HEK293 (cell line): ENCODE measurements at regions not wholly inside any gene's neighbourhood (a gene's known extent, or its start where the extent isn't known, plus 50 kb on each side); places are given as distances from the start of the nearest gene placed in this dataset.
A peak's percentile ranks its signal among the peaks of the same experiment; 100 is the strongest.

ENCODE experiments used
- CTCF ChIA-PET: fragments of 350-600 bp; formaldehyde crosslinking; extraction: SDS; loops from one replicate; lab custom pipeline; 2021; ENCODE audit warnings: antibody characterized with exemption; lab: Yijun Ruan, JAX
- POLR2A ChIA-PET: fragments of 300-600 bp; formaldehyde crosslinking; extraction: SDS; loops from one replicate; lab custom pipeline; 2020; ENCODE audit warnings: antibody characterized with exemption, inconsistent platforms; lab: Yijun Ruan, JAX
- H3K27ac ChIP-seq: fragments of 200-500 bp; sonication (Bioruptor generic); 2 replicates; pipeline ENCODE4 v1.5.1; 2014; ENCODE audit warnings: low read depth, low read length, control low read depth, inconsistent platforms; ENCODE audit errors: extremely low read depth
- H3K36me3 ChIP-seq, 2 experiments: fragments of 200-500 bp in 1 of 2; sonication (Bioruptor generic) in 1 of 2; 1 replicate in 1 of 2; 2 replicates in 1 of 2; pipeline ENCODE4 v1.5.1; 2014 to 2017; ENCODE audit warnings: inconsistent platforms in 2 of 2, low read length in 2 of 2; ENCODE audit not compliant: control insufficient read depth in 2 of 2, insufficient read depth in 1 of 2
- H3K4me1 ChIP-seq: fragments of 200-500 bp; sonication (Bioruptor generic); 2 replicates; pipeline ENCODE4 v1.5.1; 2014; ENCODE audit warnings: mild to moderate bottlenecking, low read length, inconsistent platforms; ENCODE audit not compliant: control insufficient read depth, insufficient read depth
- H3K4me3 ChIP-seq: 2 replicates; pipeline ENCODE4 v1.5.1; 2011; ENCODE audit warnings: low read depth, mild to moderate bottlenecking, control low read depth, low read length, moderate library complexity
- H3K9me3 ChIP-seq: fragments of 200-500 bp; sonication (Bioruptor generic); 2 replicates; pipeline ENCODE4 v1.5.1; 2014; ENCODE audit warnings: low read depth, low read length, inconsistent platforms; ENCODE audit not compliant: control insufficient read depth, insufficient read depth
- BCL6B ChIP-seq: fragments of 450-650 bp; formaldehyde crosslinking; IDR thresholded peaks from 2 replicates; pipeline ENCODE4 v1.5.1; 2017; ENCODE audit warnings: missing biosample characterization, missing genetic modification characterization
- EGR2 ChIP-seq: fragments of 450-650 bp; formaldehyde crosslinking; IDR thresholded peaks from 2 replicates; pipeline ENCODE4 v1.5.1; 2016; ENCODE audit warnings: low read depth, missing biosample characterization, missing genetic modification characterization
- HOXC10 ChIP-seq: sonication (generic); formaldehyde crosslinking; IDR thresholded peaks from 2 replicates; pipeline ENCODE4 v1.8.1; 2023; ENCODE audit warnings: mild to moderate bottlenecking, missing genetic modification reagents
- KLF1 ChIP-seq: fragments of 450-650 bp; formaldehyde crosslinking; IDR thresholded peaks from 2 replicates; pipeline ENCODE4 v1.5.1; 2016; ENCODE audit warnings: missing biosample characterization, missing genetic modification characterization
- MEIS1 ChIP-seq: sonication (generic); formaldehyde crosslinking; IDR thresholded peaks from 2 replicates; pipeline ENCODE4 v1.8.1; 2022; ENCODE audit warnings: missing genetic modification reagents, mild to moderate bottlenecking, borderline replicate concordance
- PBX3 ChIP-seq: sonication (generic); formaldehyde crosslinking; IDR thresholded peaks from 2 replicates; pipeline ENCODE4 v1.8.1; 2022; ENCODE audit warnings: mild to moderate bottlenecking, moderate library complexity, missing genetic modification reagents
- PRDM1 ChIP-seq: fragments of 450-650 bp; formaldehyde crosslinking; IDR thresholded peaks from 2 replicates; pipeline ENCODE4; 2016; ENCODE audit warnings: missing biosample characterization, missing genetic modification characterization
- PRDM4 ChIP-seq: fragments of 450-650 bp; formaldehyde crosslinking; IDR thresholded peaks from 2 replicates; pipeline ENCODE4 v1.5.1; 2017; ENCODE audit warnings: missing biosample characterization, missing genetic modification characterization
- REPIN1 ChIP-seq: fragments of 450-650 bp; formaldehyde crosslinking; IDR thresholded peaks from 2 replicates; pipeline ENCODE4 v1.5.1; 2017; ENCODE audit warnings: missing biosample characterization, missing genetic modification characterization, low read depth
- SETDB1 ChIP-seq: IDR thresholded peaks from one replicate; pipeline ENCODE4 v1.6.1; 2017; ENCODE audit warnings: mild to moderate bottlenecking, low read length, moderate library complexity, mixed read lengths; ENCODE audit not compliant: insufficient read length
- SP7 ChIP-seq: fragments of 450-650 bp; formaldehyde crosslinking; IDR thresholded peaks from 2 replicates; pipeline ENCODE4 v1.5.1; 2016; ENCODE audit warnings: missing biosample characterization, missing genetic modification characterization
- ZBTB1 ChIP-seq: fragments of 450-650 bp; formaldehyde crosslinking; IDR thresholded peaks from 2 replicates; pipeline ENCODE4 v1.5.1; 2016; ENCODE audit warnings: missing biosample characterization, missing genetic modification characterization
- ZBTB21 ChIP-seq: fragments of 450-650 bp; formaldehyde crosslinking; IDR thresholded peaks from 2 replicates; pipeline ENCODE4 v1.5.1; 2017; ENCODE audit warnings: missing biosample characterization, missing genetic modification characterization
- ZBTB6 ChIP-seq: fragments of 450-650 bp; formaldehyde crosslinking; IDR thresholded peaks from 2 replicates; pipeline ENCODE4 v1.5.1; 2017; ENCODE audit warnings: missing biosample characterization, missing genetic modification characterization
- ZFP41 ChIP-seq: fragments of 450-650 bp; formaldehyde crosslinking; IDR thresholded peaks from 2 replicates; pipeline ENCODE4 v1.5.1; 2016; ENCODE audit warnings: missing biosample characterization, missing genetic modification characterization, borderline replicate concordance
- ZFP69B ChIP-seq: fragments of 450-650 bp; formaldehyde crosslinking; IDR thresholded peaks from 2 replicates; pipeline ENCODE4 v1.5.1; 2016; ENCODE audit warnings: missing biosample characterization, missing genetic modification characterization
- ZNF10 ChIP-seq: fragments of 450-650 bp; formaldehyde crosslinking; IDR thresholded peaks from 2 replicates; pipeline ENCODE4 v1.5.1; 2017; ENCODE audit warnings: missing biosample characterization, missing genetic modification characterization
- ZNF16 ChIP-seq: fragments of 450-650 bp; formaldehyde crosslinking; IDR thresholded peaks from 2 replicates; pipeline ENCODE4 v1.5.1; 2016; ENCODE audit warnings: low read depth, missing biosample characterization, missing genetic modification characterization
- ZNF274 ChIP-seq, 2 experiments: fragments of 200-500 bp in 1 of 2; fragments of 450-650 bp in 1 of 2; sonication (Bioruptor generic) in 1 of 2; formaldehyde crosslinking in 1 of 2; IDR thresholded peaks; 2 replicates each; pipeline versions ENCODE4 v1.5.1 to v1.6.1; 2014 to 2016; ENCODE audit warnings: borderline replicate concordance in 1 of 2, inconsistent platforms in 1 of 2, low read length in 1 of 2, missing biosample characterization in 1 of 2, missing genetic modification characterization in 1 of 2
- ZNF621 ChIP-seq: fragments of 450-650 bp; formaldehyde crosslinking; IDR thresholded peaks from 2 replicates; pipeline ENCODE4 v1.5.1; 2017; ENCODE audit warnings: missing biosample characterization, missing genetic modification characterization
- ZNF660 ChIP-seq: fragments of 450-650 bp; IDR thresholded peaks from 2 replicates; pipeline ENCODE4 v1.5.1; 2018; ENCODE audit warnings: missing biosample characterization, mild to moderate bottlenecking, missing genetic modification characterization
- ZNF670 ChIP-seq: fragments of 450-650 bp; formaldehyde crosslinking; IDR thresholded peaks from 2 replicates; pipeline ENCODE4 v1.5.1; 2016; ENCODE audit warnings: missing biosample characterization, missing genetic modification characterization, low read depth
- ZNF791 ChIP-seq: fragments of 450-650 bp; formaldehyde crosslinking; IDR thresholded peaks from 2 replicates; pipeline ENCODE4 v1.5.1; 2016; ENCODE audit warnings: missing biosample characterization, missing genetic modification characterization
- ZSCAN30 ChIP-seq: fragments of 450-650 bp; IDR thresholded peaks from 2 replicates; pipeline ENCODE4 v1.5.1; 2018; ENCODE audit warnings: missing biosample characterization, mild to moderate bottlenecking, missing genetic modification characterization, moderate library complexity

GRCh38 chr10:83871187-83872081 lies 267.9 kb upstream of the GHITM start (continued):
- TF ChIP-seq PBX3 (CRISPR knock-in tag), result 0 out of 2 replicates have a peak, but pooled peaks have one; percentile 34
- TF ChIP-seq SETDB1, result no peak
- TF ChIP-seq ZNF660 (tag by site-specific recombination), result peak; percentile 37; the same call in 1 of the 2 replicates
- TF ChIP-seq, all 188 proteins: peak for 8

GRCh38 chr10:83880252-83880791 lies 259.0 kb upstream of the GHITM start:
- CTCF ChIA-PET, result interaction anchor here (2.3 kb wide), 1 partner anchor 9 kb away, joined by 5 read pairs; no protein-coding TSS in a partner anchor
- no peak for TF ChIP-seq SP7
- TF ChIP-seq ZNF791 (tag by site-specific recombination), result no peak
- TF ChIP-seq MEIS1 (CRISPR knock-in tag), result no peak
- no peak for TF ChIP-seq ZFP69B
- no peaks in the 10 kb centered on the region for H3K36me3 ChIP-seq

GRCh38 chr10:83881661-83882060 lies 257.6 kb upstream of the GHITM start:
- TF ChIP-seq ZBTB6 (no peak), EGR2 (no peak), ZNF16 (no peak), ZNF10 (no peak), HOXC10 (CRISPR knock-in tag) (no peak), ZBTB21 (no peak), ZNF621 (no peak), ZBTB1 (tag by site-specific recombination) (no peak), BCL6B (tag by site-specific recombination) (no peak), ZNF670 (tag by site-specific recombination) (no peak), KLF1 (tag by site-specific recombination) (no peak), REPIN1 (tag by site-specific recombination) (no peak), PRDM1 (tag by site-specific recombination) (no peak), ZNF274 (IDR thresholded peaks at IDR 0.05; ENCODE audit: low read length) (no peak), ZNF274 (tag by site-specific recombination; IDR thresholded peaks at IDR 0.05; ENCODE audit: borderline replicate concordance) (no peak), ZNF791 (tag by site-specific recombination) (no peak), ZFP41 (tag by site-specific recombination) (no peak), PRDM4 (tag by site-specific recombination) (no peak), ZSCAN30 (no peak)
- no peaks in the 10 kb centered on the region for H3K9me3 ChIP-seq
- ChIA-PET CTCF (interaction anchor here (0.6 to 2.3 kb wide), 2 partner anchors 10 to 589 kb away, joined by 3 to 5 read pairs; no protein-coding TSS in a partner anchor), POLR2A (no interaction called here)
- no peaks in the 10 kb centered on the region for H3K36me3 ChIP-seq
- no peak overlapping the region for H3K4me3 ChIP-seq
- H3K4me1 ChIP-seq, result no peaks in the 10 kb centered on the region
- H3K27ac ChIP-seq, result no peak overlapping the region

More at GRCh38 chr10:83880252-83880791, 259.0 kb upstream of the GHITM start:
- no peak overlapping the region for H3K27ac ChIP-seq
- no peaks in the 10 kb centered on the region for H3K4me1 ChIP-seq
- POLR2A ChIA-PET, result no interaction called here
- H3K4me3 ChIP-seq, result no peak overlapping the region
- no peaks in the 10 kb centered on the region for H3K9me3 ChIP-seq
